Left ventricle myocardium inferior (tissue), 1 donor: ENCODE measurements at regions not wholly inside any gene's neighbourhood (a gene's known extent, or its start where the extent isn't known, plus 50 kb on each side); places are given as distances from the start of the nearest gene placed in this dataset.

ENCODE experiments used
- DNase-seq: peaks from one replicate; pipeline ENCODE4 v3.0.0-alpha.2; 2020
- H3K27ac ChIP-seq: fragments of 200-600 bp; replicated peaks from 2 replicates; pipeline ENCODE4 v1.8.0; 2021
- H3K27me3 ChIP-seq: fragments of 200-600 bp; 2 replicates; pipeline ENCODE4 v1.8.0; 2021; ENCODE audit warnings: low read depth
- H3K36me3 ChIP-seq: fragments of 200-600 bp; 2 replicates; pipeline ENCODE4 v1.8.0; 2021
- H3K4me1 ChIP-seq: fragments of 200-600 bp; 2 replicates; pipeline ENCODE4 v1.8.0; 2021
- H3K4me3 ChIP-seq: fragments of 200-600 bp; 2 replicates; pipeline ENCODE4 v1.8.0; 2021; ENCODE audit warnings: mild to moderate bottlenecking, moderate library complexity
- H3K9me3 ChIP-seq: fragments of 200-600 bp; replicated peaks from 2 replicates; pipeline ENCODE4 v1.8.0; 2021
- intact Hi-C: fragments of 100-400 bp; cut with micrococcal nuclease; formaldehyde crosslinking; loops from one replicate; pipeline ENCODE4 v1.11.0; 2022
- TF ChIP-seq, protein P1 (sequence below): fragments of 200-600 bp; IDR thresholded peaks from 2 replicates; pipeline ENCODE4 v1.8.0; 2021; ENCODE audit warnings: antibody characterized with exemption, mild to moderate bottlenecking, borderline replicate concordance
- donor health status: DM: no; HTN: yes; CAD: no; lungs with severe emphysema.

DNA sequence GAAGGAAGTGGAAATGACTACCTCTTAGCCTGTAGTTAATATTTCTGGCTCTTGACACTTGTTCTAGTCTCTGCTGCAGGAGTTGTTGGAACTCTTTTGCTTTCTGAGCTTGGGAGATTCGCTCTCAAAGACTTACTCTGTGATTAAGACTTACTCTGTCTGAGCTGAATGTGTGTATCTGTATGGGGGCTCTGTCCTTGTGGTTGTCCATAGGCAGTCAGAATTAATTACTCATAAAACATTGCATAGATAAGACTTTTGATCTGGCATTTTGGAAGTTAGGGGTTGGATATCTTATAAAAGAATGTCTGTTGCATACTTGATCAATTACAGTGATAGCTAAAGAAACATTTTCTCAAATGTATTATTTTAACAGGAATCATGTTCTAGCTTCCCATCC is 199.2 kb upstream of the KIAA1217 start:
- DNase-seq: no peak
- H3K4me1 ChIP-seq: peaks cover 27% of the 10 kb centered on the region
- H3K4me3 ChIP-seq: no peak overlapping the region
- H3K9me3 ChIP-seq: no peaks in the 10 kb centered on the region
- TF ChIP-seq, protein P1, sequence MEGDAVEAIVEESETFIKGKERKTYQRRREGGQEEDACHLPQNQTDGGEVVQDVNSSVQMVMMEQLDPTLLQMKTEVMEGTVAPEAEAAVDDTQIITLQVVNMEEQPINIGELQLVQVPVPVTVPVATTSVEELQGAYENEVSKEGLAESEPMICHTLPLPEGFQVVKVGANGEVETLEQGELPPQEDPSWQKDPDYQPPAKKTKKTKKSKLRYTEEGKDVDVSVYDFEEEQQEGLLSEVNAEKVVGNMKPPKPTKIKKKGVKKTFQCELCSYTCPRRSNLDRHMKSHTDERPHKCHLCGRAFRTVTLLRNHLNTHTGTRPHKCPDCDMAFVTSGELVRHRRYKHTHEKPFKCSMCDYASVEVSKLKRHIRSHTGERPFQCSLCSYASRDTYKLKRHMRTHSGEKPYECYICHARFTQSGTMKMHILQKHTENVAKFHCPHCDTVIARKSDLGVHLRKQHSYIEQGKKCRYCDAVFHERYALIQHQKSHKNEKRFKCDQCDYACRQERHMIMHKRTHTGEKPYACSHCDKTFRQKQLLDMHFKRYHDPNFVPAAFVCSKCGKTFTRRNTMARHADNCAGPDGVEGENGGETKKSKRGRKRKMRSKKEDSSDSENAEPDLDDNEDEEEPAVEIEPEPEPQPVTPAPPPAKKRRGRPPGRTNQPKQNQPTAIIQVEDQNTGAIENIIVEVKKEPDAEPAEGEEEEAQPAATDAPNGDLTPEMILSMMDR: no peak
- peak overlapping the region; percentile 70 for H3K27ac ChIP-seq
- intact Hi-C loops: no loop called here
- H3K27me3 ChIP-seq: no peaks in the 10 kb centered on the region
- H3K36me3 ChIP-seq: no peaks in the 10 kb centered on the region

DNA sequence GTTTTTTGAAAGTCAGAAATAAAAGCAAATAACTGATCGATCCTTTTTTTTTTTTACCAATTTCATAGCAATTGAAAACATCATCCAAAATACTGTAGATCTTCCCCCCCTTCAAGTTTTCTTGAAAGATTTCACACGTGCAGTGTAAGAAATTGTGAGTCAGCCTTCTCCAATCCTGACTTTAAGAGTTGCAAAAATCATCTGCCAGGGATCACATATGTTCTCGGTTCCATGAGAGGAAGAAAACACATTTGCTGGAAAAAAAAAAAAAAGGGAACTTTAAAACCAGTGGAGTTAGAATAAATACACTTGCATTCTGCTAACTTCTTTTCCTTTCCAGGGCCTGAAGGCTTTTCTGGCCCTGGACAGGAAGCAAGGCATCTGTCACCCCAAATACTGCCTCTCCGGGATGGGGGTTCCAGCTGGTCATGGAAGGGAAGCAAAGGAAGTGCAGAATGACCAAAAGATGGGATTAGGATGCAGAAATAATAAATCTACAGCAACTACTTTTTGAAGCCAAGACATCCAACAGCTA is 198.4 kb upstream of the KIAA1217 start:
- Histone ChIP-seq H3K4me3 (no peak overlapping the region), H3K4me1 (peaks cover 27% of the 10 kb centered on the region), H3K27ac (no peak overlapping the region), H3K9me3 (no peaks in the 10 kb centered on the region), H3K27me3 (no peaks in the 10 kb centered on the region), H3K36me3 (no peaks in the 10 kb centered on the region)
- intact Hi-C loops: no loop called here
- TF ChIP-seq, protein P1: no peak
- DNase-seq: no peak

DNA sequence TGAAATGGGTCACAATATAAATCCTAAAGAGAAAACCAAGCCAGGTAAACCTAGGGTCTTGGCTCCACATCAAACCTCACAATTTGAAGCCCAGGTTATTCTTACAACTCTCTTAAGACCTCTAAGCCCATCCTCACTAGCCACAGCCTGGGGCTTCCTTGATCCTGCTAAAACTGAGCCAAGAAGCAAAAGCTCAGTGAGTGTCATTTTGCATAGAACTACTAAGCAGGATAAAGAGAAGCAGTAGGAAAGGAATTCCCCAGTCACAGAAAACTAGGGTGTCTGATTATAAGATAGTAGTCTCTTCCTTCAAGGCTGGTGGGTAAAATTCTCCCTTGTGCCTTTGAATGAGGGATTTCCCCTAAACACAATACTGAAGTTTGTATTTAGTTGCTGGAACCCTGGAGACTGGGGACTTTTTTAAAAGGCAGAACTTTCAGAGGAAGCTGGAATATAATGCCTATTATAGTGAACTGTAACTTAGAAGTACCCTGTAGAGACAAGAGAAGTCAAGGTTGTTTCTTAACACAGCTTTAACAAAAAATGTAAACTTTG is 196.6 kb upstream of the KIAA1217 start:
- peaks cover 23% of the 10 kb centered on the region for H3K4me1 ChIP-seq
- H3K36me3 ChIP-seq: no peaks in the 10 kb centered on the region
- no peak overlapping the region for H3K27ac ChIP-seq
- intact Hi-C loops: no loop called here
- H3K9me3 ChIP-seq: no peaks in the 10 kb centered on the region
- no peak for DNase-seq
- H3K4me3 ChIP-seq: no peak overlapping the region
- no peaks in the 10 kb centered on the region for H3K27me3 ChIP-seq
- TF ChIP-seq, protein P1: no peak

DNA sequence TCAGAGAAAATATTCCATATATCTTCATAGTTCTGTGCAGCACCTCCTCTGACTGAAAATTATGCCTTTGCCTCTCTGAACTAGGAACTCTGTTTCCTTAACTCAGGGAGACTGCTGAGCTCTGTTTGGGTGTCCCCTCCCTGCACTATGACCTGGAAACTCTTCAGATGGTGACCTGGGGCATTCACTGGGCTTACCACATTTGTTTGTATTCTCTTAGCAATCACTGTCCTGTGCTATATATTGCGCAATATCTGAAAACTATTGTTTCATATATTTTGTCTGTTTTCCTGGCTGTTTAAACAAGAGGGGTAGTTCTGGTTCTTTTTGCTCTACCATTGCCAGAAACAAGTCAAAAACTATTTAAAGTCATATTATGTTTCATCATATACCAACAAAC is 181.8 kb upstream of the KIAA1217 start:
- Histone ChIP-seq H3K4me1 (no peaks in the 10 kb centered on the region), H3K27ac (no peak overlapping the region), H3K9me3 (peaks cover 19% of the 10 kb centered on the region), H3K27me3 (no peaks in the 10 kb centered on the region), H3K4me3 (no peak overlapping the region), H3K36me3 (no peaks in the 10 kb centered on the region)
- TF ChIP-seq, protein P1: no peak
- intact Hi-C loops: no loop called here
- DNase-seq: no peak

DNA sequence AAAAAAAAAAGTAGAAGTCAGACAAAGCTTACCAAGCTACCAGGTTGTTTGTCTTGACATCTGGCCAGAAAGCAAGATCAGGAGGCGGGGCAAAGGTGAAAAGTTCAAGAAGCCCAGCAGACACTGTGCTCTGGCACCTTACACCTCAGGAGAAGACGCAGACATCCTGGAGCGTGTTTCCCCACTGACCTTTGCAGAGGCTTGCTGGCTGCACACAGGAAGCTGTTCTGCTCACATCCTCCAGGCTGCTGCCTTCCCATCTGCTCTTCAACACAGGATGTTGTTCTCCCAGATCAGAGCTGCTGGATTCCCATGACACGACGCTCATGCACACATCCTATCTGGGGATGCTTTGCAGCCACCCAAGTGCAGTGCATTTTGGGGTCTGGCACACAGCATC is 174.4 kb upstream of the KIAA1217 start:
- TF ChIP-seq, protein P1: no peak
- peak overlapping the region; percentile 53 for H3K27ac ChIP-seq

More for the DNA sequence above, 174.4 kb upstream of the KIAA1217 start:
- no peaks in the 10 kb centered on the region for H3K9me3 ChIP-seq
- no peak overlapping the region for H3K4me3 ChIP-seq
- H3K36me3 ChIP-seq: no peaks in the 10 kb centered on the region
- intact Hi-C loops: no loop called here
- peak; percentile 20 for DNase-seq
- no peaks in the 10 kb centered on the region for H3K27me3 ChIP-seq
- peaks cover 17% of the 10 kb centered on the region for H3K4me1 ChIP-seq
